HEK293 (cell line): ENCODE measurements at regions not wholly inside any gene's neighbourhood (a gene's known extent, or its start where the extent isn't known, plus 50 kb on each side); places are given as distances from the start of the nearest gene placed in this dataset.

Experiments
- YY1 ChIP-seq: fragments of 450-650 bp; formaldehyde crosslinking; IDR thresholded peaks from 2 replicates; pipeline ENCODE4 v1.5.1; 2018; ENCODE audit warnings: missing biosample characterization, missing genetic modification characterization
- ZBTB48 ChIP-seq: fragments of 450-650 bp; formaldehyde crosslinking; IDR thresholded peaks from 2 replicates; pipeline ENCODE4 v1.5.1; 2016; ENCODE audit warnings: missing biosample characterization, missing genetic modification characterization
- ZFP41 ChIP-seq: fragments of 450-650 bp; formaldehyde crosslinking; IDR thresholded peaks from 2 replicates; pipeline ENCODE4 v1.5.1; 2016; ENCODE audit warnings: missing biosample characterization, missing genetic modification characterization, borderline replicate concordance
- ZNF121 ChIP-seq: fragments of 450-650 bp; formaldehyde crosslinking; IDR thresholded peaks from 2 replicates; pipeline ENCODE4 v1.5.1; 2016; ENCODE audit warnings: missing biosample characterization, missing genetic modification characterization
- ZNF423 ChIP-seq: fragments of 450-650 bp; formaldehyde crosslinking; IDR thresholded peaks from 2 replicates; pipeline ENCODE4 v1.5.1; 2016; ENCODE audit warnings: missing biosample characterization, missing genetic modification characterization
- ZNF530 ChIP-seq: fragments of 450-650 bp; formaldehyde crosslinking; IDR thresholded peaks from 2 replicates; pipeline ENCODE4 v1.5.1; 2016; ENCODE audit warnings: low read depth, missing biosample characterization, missing genetic modification characterization
- TF ChIP-seq, protein P1 (sequence below): fragments of 450-650 bp; formaldehyde crosslinking; IDR thresholded peaks from 2 replicates; pipeline ENCODE4 v1.5.1; 2016; ENCODE audit warnings: missing biosample characterization, missing genetic modification characterization
- TF ChIP-seq, protein P2 (sequence below): fragments of 450-650 bp; formaldehyde crosslinking; IDR thresholded peaks from 2 replicates; pipeline ENCODE4 v1.5.1; 2016; ENCODE audit warnings: missing biosample characterization, missing genetic modification characterization

DNA sequence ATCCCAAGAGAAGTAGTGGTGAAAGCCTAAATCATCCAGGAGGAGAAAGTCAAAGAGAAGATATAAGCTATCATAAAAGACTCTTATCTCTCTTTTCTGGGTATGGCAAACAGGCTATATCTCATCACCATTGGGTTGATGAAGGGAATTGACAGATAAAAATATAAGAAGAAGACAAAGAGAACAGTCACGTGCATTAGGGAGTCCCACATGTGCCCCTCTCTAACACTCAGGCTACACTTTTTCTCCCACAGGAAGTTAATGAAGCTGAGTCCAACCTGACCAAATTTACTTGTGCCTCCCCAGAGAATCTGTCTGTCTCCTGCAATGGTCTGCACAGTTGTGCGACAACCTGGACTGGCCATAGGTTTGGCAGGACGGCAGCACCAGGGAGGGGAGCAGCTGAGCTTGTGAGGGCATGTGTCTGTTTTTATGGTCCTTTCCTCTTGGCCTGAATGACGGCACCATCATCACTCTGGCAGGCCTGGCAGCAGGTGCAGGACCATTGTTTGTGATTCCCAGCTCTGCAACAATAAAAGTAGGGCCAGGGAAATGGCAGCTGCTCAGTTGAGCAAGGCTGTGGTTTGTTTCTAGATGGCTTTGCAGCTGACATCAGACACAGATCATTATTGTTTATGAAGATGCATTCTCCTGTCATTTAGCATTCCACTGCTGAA is 144.5 kb upstream of the MCHR2 start:
- TF ChIP-seq ZBTB48 (tag by site-specific recombination) (no peak), ZFP41 (tag by site-specific recombination) (no peak), ZNF121 (no peak), ZNF530 (tag by site-specific recombination) (no peak), YY1 (tag by site-specific recombination) (no peak), ZNF423 (tag by site-specific recombination) (no peak)
- TF ChIP-seq, protein P1, sequence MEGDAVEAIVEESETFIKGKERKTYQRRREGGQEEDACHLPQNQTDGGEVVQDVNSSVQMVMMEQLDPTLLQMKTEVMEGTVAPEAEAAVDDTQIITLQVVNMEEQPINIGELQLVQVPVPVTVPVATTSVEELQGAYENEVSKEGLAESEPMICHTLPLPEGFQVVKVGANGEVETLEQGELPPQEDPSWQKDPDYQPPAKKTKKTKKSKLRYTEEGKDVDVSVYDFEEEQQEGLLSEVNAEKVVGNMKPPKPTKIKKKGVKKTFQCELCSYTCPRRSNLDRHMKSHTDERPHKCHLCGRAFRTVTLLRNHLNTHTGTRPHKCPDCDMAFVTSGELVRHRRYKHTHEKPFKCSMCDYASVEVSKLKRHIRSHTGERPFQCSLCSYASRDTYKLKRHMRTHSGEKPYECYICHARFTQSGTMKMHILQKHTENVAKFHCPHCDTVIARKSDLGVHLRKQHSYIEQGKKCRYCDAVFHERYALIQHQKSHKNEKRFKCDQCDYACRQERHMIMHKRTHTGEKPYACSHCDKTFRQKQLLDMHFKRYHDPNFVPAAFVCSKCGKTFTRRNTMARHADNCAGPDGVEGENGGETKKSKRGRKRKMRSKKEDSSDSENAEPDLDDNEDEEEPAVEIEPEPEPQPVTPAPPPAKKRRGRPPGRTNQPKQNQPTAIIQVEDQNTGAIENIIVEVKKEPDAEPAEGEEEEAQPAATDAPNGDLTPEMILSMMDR (tag by site-specific recombination): no peak
- TF ChIP-seq, protein P2, sequence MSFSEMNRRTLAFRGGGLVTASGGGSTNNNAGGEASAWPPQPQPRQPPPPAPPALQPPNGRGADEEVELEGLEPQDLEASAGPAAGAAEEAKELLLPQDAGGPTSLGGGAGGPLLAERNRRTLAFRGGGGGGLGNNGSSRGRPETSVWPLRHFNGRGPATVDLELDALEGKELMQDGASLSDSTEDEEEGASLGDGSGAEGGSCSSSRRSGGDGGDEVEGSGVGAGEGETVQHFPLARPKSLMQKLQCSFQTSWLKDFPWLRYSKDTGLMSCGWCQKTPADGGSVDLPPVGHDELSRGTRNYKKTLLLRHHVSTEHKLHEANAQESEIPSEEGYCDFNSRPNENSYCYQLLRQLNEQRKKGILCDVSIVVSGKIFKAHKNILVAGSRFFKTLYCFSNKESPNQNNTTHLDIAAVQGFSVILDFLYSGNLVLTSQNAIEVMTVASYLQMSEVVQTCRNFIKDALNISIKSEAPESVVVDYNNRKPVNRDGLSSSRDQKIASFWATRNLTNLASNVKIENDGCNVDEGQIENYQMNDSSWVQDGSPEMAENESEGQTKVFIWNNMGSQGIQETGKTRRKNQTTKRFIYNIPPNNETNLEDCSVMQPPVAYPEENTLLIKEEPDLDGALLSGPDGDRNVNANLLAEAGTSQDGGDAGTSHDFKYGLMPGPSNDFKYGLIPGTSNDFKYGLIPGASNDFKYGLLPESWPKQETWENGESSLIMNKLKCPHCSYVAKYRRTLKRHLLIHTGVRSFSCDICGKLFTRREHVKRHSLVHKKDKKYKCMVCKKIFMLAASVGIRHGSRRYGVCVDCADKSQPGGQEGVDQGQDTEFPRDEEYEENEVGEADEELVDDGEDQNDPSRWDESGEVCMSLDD (tag by site-specific recombination): no peak
